IMR-90 (cell line): ENCODE measurements at regions not wholly inside any gene's neighbourhood (a gene's known extent, or its start where the extent isn't known, plus 50 kb on each side); places are given as distances from the start of the nearest gene placed in this dataset.
"Not testable (repeated sequence)": the region's sequence is repeated elsewhere in the genome, so short reads cannot be mapped to it uniquely, and the experiment has no call there.

ENCODE experiments used
- ATAC-seq: fragments of 200-7000 bp; cut with Tn5 transposase; 2 replicates; pipeline ENCODE4 v1.9.1; 2020; ENCODE audit warnings: low read depth, mild to moderate bottlenecking, moderate library complexity
- BruUV-seq: library from RNA; stranded (reverse); fragments of 400-500 nt; replicated peaks from 2 replicates; lab custom pipeline; 2021; lab: Mats Ljungman, UMichigan
- CTCF ChIA-PET: fragments of 300-600 bp; formaldehyde crosslinking; extraction: SDS; loops from one replicate; lab custom pipeline; 2021; ENCODE audit warnings: antibody characterized with exemption; lab: Yijun Ruan, JAX
- POLR2A ChIA-PET: fragments of 300-600 bp; sonication (Branson Sonifier 250); formaldehyde crosslinking; loops from one replicate; lab custom pipeline; 2022; ENCODE audit warnings: antibody characterized with exemption; ENCODE audit not compliant: unreplicated experiment; lab: Charles Lee
- DNase-seq: peaks from one replicate; pipeline ENCODE4 v3.0.0; 2013
- H2AFZ ChIP-seq: replicated peaks from 2 replicates; pipeline ENCODE3; 2013; ENCODE audit warnings: low read length, mild to moderate bottlenecking; ENCODE audit not compliant: poor library complexity
- H2AK5ac ChIP-seq: 2 replicates; pipeline ENCODE4 v1.6.1; 2013; ENCODE audit warnings: low read depth, low read length, inconsistent platforms
- H2AK9ac ChIP-seq: replicated peaks from 2 replicates; pipeline ENCODE3; 2013; ENCODE audit warnings: mild to moderate bottlenecking, low read depth, low read length, moderate library complexity; ENCODE audit not compliant: poor library complexity
- H2BK120ac ChIP-seq: 2 replicates; pipeline ENCODE4 v1.6.1; 2013; ENCODE audit warnings: low read depth, low read length, inconsistent platforms
- H2BK15ac ChIP-seq: 3 replicates; pipeline ENCODE4 v1.6.1; 2013; ENCODE audit warnings: low read depth, low read length, inconsistent platforms
- H2BK20ac ChIP-seq: 2 replicates; pipeline ENCODE4 v1.6.1; 2013; ENCODE audit warnings: low read depth, mild to moderate bottlenecking, inconsistent platforms, low read length, moderate library complexity
- H2BK5ac ChIP-seq: 2 replicates; pipeline ENCODE4 v1.6.1; 2013; ENCODE audit warnings: mild to moderate bottlenecking, low read depth, low read length, inconsistent platforms; ENCODE audit not compliant: poor library complexity, severe bottlenecking
- H3K14ac ChIP-seq: replicated peaks from 2 replicates; pipeline ENCODE4 v1.6.1; 2013; ENCODE audit warnings: low read depth, low read length, inconsistent platforms
- H3K18ac ChIP-seq: 2 replicates; pipeline ENCODE4 v1.6.1; 2013; ENCODE audit warnings: low read depth, low read length, control low read depth
- H3K23ac ChIP-seq: 2 replicates; pipeline ENCODE4 v1.6.1; 2013; ENCODE audit warnings: low read depth, low read length, inconsistent platforms
- H3K27ac ChIP-seq: 2 replicates; pipeline ENCODE4 v1.5.1; 2013; ENCODE audit warnings: mild to moderate bottlenecking, control low read depth, low read length; ENCODE audit not compliant: insufficient read depth
- H3K27me3 ChIP-seq: 2 replicates; pipeline ENCODE4 v1.6.1; 2013; ENCODE audit warnings: low read length; ENCODE audit not compliant: control insufficient read depth, insufficient read depth
- H3K36me3 ChIP-seq: 2 replicates; pipeline ENCODE4 v1.6.1; 2013; ENCODE audit warnings: low read length, mixed read lengths; ENCODE audit not compliant: control insufficient read depth, insufficient read depth
- H3K4ac ChIP-seq: 2 replicates; pipeline ENCODE4 v1.6.1; 2013; ENCODE audit warnings: low read depth, low read length, inconsistent platforms
- H3K4me1 ChIP-seq: 2 replicates; pipeline ENCODE4 v1.6.1; 2013; ENCODE audit warnings: low read length, mixed read lengths; ENCODE audit not compliant: control insufficient read depth, insufficient read depth
- H3K4me2 ChIP-seq: 2 replicates; pipeline ENCODE4 v1.6.1; 2013; ENCODE audit warnings: low read depth, mild to moderate bottlenecking, control low read depth, low read length, moderate library complexity
- H3K4me3 ChIP-seq: 2 replicates; pipeline ENCODE4 v1.5.1; 2013; ENCODE audit warnings: low read depth, mild to moderate bottlenecking, control low read depth, low read length, moderate library complexity; ENCODE audit not compliant: insufficient read depth
- H3K56ac ChIP-seq: 2 replicates; pipeline ENCODE4 v1.6.1; 2013; ENCODE audit warnings: low read length, inconsistent platforms; ENCODE audit not compliant: insufficient read depth; ENCODE audit errors: extremely low read depth
- H3K79me1 ChIP-seq, 2 experiments: 2 replicates each; pipeline ENCODE4 v1.6.1; 2013; ENCODE audit warnings: low read length in 2 of 2, inconsistent platforms in 1 of 2, low read depth in 1 of 2
- H3K9ac ChIP-seq: 2 replicates; pipeline ENCODE4 v1.6.1; 2013; ENCODE audit warnings: low read depth, low read length, control low read depth
- H3K9me1 ChIP-seq: 2 replicates; pipeline ENCODE4 v1.6.1; 2013; ENCODE audit warnings: low read length, inconsistent platforms; ENCODE audit not compliant: insufficient read depth
- H3K9me3 ChIP-seq: 2 replicates; pipeline ENCODE4 v1.6.1; 2013; ENCODE audit warnings: low read length; ENCODE audit not compliant: control insufficient read depth, insufficient read depth
- H4K20me1 ChIP-seq: 2 replicates; pipeline ENCODE4 v1.6.1; 2013; ENCODE audit warnings: low read length, inconsistent platforms; ENCODE audit not compliant: insufficient read depth
- H4K5ac ChIP-seq: 2 replicates; pipeline ENCODE4 v1.6.1; 2013; ENCODE audit warnings: mild to moderate bottlenecking, low read depth, low read length, control low read depth
- H4K8ac ChIP-seq, 2 experiments: 2 replicates each; pipeline ENCODE4 v1.6.1; 2013; ENCODE audit warnings: low read depth in 2 of 2, low read length in 2 of 2, control low read depth in 1 of 2, inconsistent platforms in 1 of 2
- H4K91ac ChIP-seq: 2 replicates; pipeline ENCODE4 v1.6.1; 2013; ENCODE audit warnings: low read depth, low read length, inconsistent platforms; ENCODE audit not compliant: insufficient read depth
- WGBS, 2 experiments: methylation state at CpG; one replicate each; pipeline versions ENCODE4 v1.1.5 to v1.1.7; 2013; ENCODE audit warnings: missing lambda C conversion rate in 2 of 2; ENCODE audit not compliant: insufficient read length in 1 of 2; ENCODE audit errors: extremely low coverage in 2 of 2; 5-methylcytosine and 5-hydroxymethylcytosine counted together
- dilution Hi-C: fragments of 300-500 bp; cut with HindIII; formaldehyde crosslinking; loops from one replicate; pipeline ENCODE4 v1.14.3; 2018; ENCODE audit warnings: low sequenced_read_pairs; ENCODE audit not compliant: unreplicated experiment
- in situ Hi-C: fragments of 300-500 bp; cut with MboI; formaldehyde crosslinking; loops from 3 replicates; pipeline ENCODE4 v1.14.3; 2019; ENCODE audit warnings: low sequenced_read_pairs, inconsistent platforms, mixed read lengths
- intact Hi-C: fragments of 100-400 bp; cut with micrococcal nuclease; formaldehyde crosslinking; loops from 2 replicates; pipeline ENCODE4 v1.10.0; 2022

- H3K27me3 ChIP-seq, H3K27ac ChIP-seq, H3K56ac ChIP-seq, intact Hi-C loops, in situ Hi-C loops, H3K9me1 ChIP-seq, POLR2A ChIA-PET, H4K5ac ChIP-seq, H3K9ac ChIP-seq, H3K4ac ChIP-seq, H3K36me3 ChIP-seq, H4K8ac ChIP-seq, H3K4me1 ChIP-seq, H2BK120ac ChIP-seq, dilution Hi-C loops, H3K18ac ChIP-seq, H2AFZ ChIP-seq, H4K20me1 ChIP-seq, H3K9me3 ChIP-seq, H2AK5ac ChIP-seq, H2BK15ac ChIP-seq, H2BK20ac ChIP-seq, H4K91ac ChIP-seq, H3K4me3 ChIP-seq, BruUV-seq, ATAC-seq, DNase-seq, CTCF ChIA-PET, H3K79me1 ChIP-seq, H3K4me2 ChIP-seq, H3K23ac ChIP-seq, H2AK9ac ChIP-seq, H2BK5ac ChIP-seq, H3K14ac ChIP-seq: not testable (repeated sequence)
- WGBS, 2 experiments: no CpG with 5 or more reads among the region's 2 CpGs
These were observed 162.4 kb upstream of the OR4C13 start for GRCh38 chr11:49789787-49790186.

DNA sequence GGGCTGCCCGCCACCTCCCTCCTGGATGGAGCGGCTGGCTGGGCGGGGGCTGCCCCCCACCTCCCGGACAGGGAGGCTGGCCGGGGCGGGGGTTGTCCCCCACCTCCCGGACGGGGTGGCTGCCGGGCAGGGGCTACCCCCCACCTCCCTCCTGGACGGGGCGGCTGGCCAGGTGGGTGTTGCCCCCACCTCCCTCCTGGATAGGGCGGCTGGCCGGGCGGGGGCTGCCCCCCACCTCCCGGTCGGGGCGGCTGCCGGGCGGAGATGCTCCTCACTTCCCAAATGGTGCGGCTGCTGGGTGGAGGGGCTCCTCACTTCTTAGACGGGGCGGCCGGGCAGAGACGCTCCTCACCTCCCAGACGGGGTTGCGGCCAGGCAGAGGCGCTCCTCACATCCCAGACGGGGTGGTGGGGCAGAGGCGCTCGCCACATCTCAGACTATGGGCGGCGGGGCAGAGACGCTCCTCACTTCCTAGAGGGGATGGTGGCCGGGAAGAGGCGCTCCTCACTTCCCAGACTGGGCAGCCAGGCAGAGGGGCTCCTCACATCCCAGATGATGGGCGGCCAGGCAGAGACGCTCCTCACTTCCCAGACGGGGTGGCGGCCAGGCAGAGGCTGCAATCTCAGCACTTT lies 153.9 kb upstream of the OR4C13 start:
- H4K20me1 ChIP-seq, dilution Hi-C loops, H2BK120ac ChIP-seq, H3K36me3 ChIP-seq, intact Hi-C loops, H3K4me3 ChIP-seq, H2BK20ac ChIP-seq, H3K27me3 ChIP-seq, H4K91ac ChIP-seq, H4K5ac ChIP-seq, POLR2A ChIA-PET, H3K4ac ChIP-seq, BruUV-seq, H2BK5ac ChIP-seq, H3K56ac ChIP-seq, H3K9me3 ChIP-seq, H3K14ac ChIP-seq, ATAC-seq, H3K18ac ChIP-seq, H3K9ac ChIP-seq, H2AK9ac ChIP-seq, H3K4me2 ChIP-seq, H3K79me1 ChIP-seq, H2AK5ac ChIP-seq, DNase-seq, H4K8ac ChIP-seq, H3K4me1 ChIP-seq, H3K27ac ChIP-seq, H3K9me1 ChIP-seq, H2AFZ ChIP-seq, in situ Hi-C loops, H2BK15ac ChIP-seq, CTCF ChIA-PET, H3K23ac ChIP-seq: not testable (repeated sequence)
- WGBS, 2 experiments: 84% methylated on average over 5 of the region's 39 CpGs; no CpG with 5 or more reads in 1 of the 2 experiments
